HG03442 (cell line): ENCODE measurements at regions not wholly inside any gene's neighbourhood (a gene's known extent, or its start where the extent isn't known, plus 50 kb on each side); places are given as distances from the start of the nearest gene placed in this dataset.

Source experiments
- ATAC-seq: cut with Tn5 transposase; IDR thresholded peaks from one replicate; pipeline ENCODE4 v1.9.1; 2021; ENCODE audit warnings: mild to moderate bottlenecking, moderate library complexity; ENCODE audit not compliant: unreplicated experiment

DNA sequence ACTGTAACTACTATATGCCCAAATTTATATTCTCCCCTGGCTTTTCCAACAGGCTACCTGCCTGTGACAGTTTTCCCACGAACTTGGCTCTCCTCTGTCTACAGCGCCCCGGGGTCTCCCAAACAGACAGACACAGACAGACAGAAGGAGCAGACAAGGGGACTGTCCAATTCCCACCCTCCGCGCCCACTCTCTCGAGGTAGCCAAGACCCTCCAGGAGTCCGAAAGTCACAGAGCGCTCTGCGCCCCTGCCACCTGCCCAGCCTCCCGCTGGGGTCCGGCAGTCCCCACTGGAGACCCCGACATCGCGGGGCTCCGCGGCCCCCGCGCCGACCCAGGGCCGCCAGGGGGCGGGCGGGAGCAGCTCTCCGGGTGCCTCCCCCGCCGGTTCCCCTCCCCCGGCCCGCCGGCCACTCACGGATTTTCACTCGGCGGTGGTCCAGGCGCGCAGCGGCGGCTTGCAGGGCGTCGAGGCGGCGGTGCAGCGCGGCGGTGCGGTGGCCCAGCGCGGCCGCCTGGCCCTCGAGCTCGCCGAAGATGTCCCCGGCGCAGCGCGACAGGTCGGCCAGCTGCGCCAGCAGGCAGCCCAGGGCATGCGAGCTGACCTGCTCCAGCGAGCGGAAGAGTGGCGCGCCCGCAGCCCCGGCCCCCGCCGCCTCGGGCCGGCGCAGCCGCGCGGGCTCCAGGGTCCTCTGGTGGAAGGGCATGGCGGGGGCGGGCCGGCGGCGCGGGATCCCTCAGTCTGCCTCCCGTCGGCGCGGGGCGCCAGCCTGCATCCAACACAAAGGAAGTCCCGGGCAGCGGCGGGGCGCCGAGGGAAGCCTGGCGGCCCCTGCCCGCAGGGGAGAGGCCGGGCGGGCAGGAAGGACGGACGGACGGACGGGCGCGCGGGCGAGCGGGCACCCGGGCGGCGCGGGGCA lies 81.3 kb upstream of the CCDC28A start:
- ATAC-seq, result peak; percentile 68

DNA sequence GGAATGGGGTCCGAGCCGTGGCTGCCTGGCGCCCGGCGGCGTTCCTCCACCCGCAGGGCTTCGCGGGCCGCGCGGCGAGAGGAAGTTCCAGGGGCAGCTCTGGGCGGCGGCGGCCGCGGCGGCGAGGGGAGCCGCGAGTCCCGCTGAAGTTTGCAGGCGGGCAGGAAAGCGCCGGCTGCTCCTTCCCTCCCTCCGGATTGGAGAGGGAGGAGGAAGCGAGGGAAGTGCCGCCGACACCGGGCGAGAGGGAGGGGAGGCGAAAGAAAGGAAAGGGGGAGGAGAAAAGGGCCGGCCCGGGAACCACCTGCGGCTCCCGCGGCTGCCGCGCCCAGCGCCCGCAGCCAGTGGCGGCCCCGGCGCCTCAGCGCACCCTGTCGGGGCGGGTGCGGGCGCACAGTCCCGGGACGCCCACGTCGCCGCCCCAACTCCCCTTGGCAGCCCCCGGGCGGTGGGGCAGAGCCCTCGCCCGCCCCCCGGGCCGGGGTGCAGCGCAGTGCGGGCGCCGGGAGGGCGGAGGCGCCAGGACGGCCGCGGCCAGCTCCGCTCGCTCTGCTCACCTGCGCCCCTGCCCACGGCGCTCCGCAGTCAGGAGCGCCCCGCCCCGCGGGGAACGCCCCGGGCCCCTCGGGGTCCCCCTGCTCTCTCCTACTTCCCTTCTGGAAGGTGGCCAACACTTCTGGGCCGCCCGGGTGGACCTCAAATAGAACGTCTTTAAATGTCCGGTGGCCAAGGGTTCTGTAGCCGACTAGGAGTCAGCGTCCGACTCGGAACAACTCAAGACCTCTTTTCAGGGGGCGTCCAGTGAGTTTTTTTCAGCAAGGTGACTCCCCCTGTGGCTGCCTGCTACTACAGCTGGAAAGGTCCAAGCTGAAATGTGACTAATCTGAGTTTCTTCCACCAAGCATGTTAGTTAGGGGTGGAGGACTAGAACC lies 80.3 kb upstream of the CCDC28A start:
- peak; percentile 49 for ATAC-seq

DNA sequence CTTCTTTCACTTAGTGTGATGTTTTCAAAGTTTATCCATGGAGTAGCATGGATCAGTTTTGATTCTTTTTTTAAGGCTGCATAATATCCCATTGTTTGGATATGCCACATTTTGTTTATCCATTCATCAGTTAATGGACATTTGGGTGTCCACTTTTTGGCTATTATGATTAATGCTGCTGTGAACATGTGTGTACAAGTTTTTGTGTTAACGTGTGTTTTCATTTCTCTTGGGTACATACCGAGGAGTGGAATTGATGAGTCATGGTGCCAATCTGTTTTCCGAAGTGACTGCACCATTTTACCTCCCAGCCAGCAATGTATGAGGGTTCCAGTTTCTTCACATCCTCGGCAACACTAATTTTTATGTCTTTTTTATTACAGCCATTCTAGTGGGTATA lies 78.4 kb upstream of the CCDC28A start:
- ATAC-seq, result no peak

DNA sequence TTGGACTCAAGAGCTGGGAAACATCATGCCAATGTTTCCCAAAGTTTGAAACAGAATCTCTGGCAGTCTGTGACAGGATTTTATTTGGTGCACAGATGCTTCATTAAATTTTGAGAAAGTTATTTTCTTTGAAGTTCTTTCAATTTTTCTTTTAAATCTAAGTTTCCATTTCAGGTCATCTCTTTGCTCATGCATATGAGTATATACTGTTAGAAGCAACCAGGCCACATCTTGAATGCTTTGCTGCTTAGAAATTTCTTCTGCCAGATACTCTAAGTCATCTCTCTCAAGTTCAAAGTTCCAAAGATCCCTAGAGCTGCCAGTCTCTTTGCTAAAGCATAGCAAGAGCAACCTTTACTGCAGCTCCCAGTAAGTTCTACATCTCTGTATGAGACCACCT lies 59.1 kb upstream of the CCDC28A start:
- ATAC-seq, result no peak

GRCh38 chr6:138716013-138716412 lies 57.6 kb upstream of the CCDC28A start:
- ATAC-seq, result no peak

- ATAC-seq, result no peak
Observed at GRCh38 chr6:138716971-138717665, 56.5 kb upstream of the CCDC28A start.

- no peak for ATAC-seq
Observed at GRCh38 chr6:138719011-138719635, 54.4 kb upstream of the CCDC28A start.

DNA sequence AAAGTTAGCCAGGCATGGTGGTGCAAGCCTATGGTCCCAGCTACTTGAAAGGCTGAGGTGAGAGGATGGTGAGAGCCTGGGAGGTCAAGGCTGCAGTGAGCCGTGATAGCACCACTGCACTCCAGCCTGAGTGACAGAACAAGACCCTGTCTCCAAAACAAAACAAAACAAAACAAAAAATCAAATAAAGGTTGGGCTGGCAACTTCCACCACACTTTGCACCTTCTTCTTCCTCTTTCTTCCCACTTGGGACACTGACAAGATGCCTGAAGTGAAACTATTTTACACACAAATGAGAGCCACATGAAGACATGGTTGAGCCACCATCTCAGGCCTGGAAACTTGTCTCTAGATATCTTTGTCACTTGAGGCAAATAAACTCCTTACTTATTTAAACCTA lies 53.8 kb upstream of the CCDC28A start:
- ATAC-seq, result no peak

DNA sequence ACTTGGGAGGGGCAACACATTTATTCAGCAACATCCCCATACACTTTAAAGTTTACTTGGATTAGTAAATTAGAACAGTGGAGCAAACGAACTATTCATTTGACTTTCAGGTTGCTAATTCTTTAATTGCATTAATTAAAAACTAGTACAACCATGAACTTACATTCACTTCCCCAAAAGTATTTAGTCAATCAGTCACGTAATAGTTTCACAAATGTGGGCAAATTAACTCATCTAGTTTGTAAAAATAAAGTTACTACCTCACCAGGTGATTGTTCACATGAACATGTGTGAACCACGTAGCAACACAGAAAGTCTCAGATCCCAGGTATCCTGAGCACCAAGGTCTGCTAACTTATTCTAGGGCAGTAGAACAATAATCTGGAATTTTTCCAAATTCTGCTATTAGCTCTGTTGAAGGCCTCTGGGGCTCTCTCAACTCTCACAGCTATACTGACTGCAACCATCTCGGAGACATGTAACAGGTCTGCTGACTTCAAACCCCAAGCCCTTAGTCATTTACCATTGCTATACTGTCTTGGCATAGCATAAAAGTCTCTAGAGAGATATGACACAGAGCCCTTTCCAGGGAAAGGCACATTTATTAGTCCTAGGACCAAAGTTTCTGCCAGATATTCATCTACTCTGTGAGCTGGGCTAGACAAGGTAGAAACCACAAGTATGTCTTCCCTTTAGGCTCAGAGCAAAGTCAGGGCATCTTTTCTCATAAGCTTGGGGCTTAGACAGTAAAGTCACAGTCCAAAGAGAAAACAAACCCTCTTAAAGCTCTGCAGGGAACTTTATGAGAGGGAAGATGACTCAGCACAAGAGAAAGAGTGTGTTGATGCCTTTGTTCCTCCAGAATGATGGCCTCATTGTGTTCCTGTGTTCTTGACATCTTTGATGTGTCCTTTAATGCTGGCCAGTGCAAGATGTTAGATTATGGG lies 50.9 kb upstream of the CCDC28A start:
- no peak for ATAC-seq
